ENCODE measurements at regions not wholly inside any gene's neighbourhood (a gene's known extent, or its start where the extent isn't known, plus 50 kb on each side); places are given as distances from the start of the nearest gene placed in this dataset.

DNA sequence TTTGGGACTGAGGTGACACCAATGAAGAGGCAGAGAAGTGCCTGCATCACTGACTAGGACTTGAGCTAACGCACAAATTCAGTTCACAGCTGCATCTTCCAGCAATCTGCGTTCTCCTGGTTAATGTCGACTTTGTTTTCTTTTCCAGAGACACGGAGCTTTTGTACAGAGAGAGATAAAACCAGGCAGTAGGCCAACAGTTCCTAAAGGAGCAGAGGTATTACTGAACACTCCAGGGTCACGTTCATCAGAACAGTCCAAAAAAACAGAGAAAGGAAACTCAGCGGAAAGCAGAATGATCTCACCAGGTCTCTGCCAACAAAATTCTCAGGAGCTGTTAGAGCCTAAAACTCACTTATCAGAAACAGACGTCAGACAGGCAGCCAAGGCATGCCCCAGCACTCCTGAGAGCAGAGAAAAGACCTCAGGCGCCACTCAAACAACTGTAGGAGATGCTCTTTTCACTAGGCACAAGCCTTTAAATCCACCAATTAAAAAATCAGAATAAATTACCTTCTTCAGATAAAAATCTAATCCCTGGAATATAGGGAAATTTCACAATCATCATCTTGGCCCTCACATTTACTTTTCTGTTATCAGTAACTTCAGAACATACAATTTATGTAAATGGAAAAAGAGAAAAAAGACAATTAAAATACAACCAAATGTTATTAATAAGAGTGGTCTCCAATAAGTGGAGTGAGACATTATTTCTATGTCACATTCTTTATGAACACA lies 95.9 kb upstream of the SPTBN1 start:
- H3K27ac ChIP-seq, result no peak overlapping the region
- ChIA-PET CTCF (interaction anchor here (0.6 kb wide), 1 partner anchor 180 kb away, joined by 4 read pairs; no protein-coding TSS in a partner anchor), POLR2A (ENCODE audit: low non-redundant PET) (no interaction called here)
- DNase-seq (ENCODE audit: low spot score), result no peak
- TF ChIP-seq, protein P1, sequence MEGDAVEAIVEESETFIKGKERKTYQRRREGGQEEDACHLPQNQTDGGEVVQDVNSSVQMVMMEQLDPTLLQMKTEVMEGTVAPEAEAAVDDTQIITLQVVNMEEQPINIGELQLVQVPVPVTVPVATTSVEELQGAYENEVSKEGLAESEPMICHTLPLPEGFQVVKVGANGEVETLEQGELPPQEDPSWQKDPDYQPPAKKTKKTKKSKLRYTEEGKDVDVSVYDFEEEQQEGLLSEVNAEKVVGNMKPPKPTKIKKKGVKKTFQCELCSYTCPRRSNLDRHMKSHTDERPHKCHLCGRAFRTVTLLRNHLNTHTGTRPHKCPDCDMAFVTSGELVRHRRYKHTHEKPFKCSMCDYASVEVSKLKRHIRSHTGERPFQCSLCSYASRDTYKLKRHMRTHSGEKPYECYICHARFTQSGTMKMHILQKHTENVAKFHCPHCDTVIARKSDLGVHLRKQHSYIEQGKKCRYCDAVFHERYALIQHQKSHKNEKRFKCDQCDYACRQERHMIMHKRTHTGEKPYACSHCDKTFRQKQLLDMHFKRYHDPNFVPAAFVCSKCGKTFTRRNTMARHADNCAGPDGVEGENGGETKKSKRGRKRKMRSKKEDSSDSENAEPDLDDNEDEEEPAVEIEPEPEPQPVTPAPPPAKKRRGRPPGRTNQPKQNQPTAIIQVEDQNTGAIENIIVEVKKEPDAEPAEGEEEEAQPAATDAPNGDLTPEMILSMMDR (conservative IDR thresholded peaks at IDR 0.05; ENCODE audit: low read depth), result no peak

DNA sequence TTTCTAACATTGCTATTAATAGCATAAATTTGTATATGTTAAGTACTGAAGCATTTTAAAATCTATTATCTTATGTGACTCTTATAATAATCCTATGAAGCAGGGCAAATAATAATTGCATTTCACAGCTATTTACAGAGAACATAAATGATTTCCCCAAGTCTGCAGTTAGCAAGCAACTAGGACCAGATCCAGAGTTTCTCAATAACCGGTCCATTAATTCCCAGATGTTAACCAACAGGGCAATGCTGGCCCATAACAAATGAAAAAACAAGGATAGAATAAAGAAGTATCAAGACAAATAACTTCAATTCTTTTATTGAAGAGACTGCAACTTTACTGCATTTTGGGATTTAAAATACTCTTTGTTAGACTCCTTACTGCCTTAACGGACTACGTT lies 91.7 kb upstream of the SPTBN1 start:
- TF ChIP-seq, protein P1 (conservative IDR thresholded peaks at IDR 0.05; ENCODE audit: low read depth), result no peak
- CTCF ChIA-PET, result no interaction called here
- DNase-seq (ENCODE audit: low spot score), result no peak
- no peak overlapping the region for H3K27ac ChIP-seq
- POLR2A ChIA-PET (ENCODE audit: low non-redundant PET), result no interaction called here

DNA sequence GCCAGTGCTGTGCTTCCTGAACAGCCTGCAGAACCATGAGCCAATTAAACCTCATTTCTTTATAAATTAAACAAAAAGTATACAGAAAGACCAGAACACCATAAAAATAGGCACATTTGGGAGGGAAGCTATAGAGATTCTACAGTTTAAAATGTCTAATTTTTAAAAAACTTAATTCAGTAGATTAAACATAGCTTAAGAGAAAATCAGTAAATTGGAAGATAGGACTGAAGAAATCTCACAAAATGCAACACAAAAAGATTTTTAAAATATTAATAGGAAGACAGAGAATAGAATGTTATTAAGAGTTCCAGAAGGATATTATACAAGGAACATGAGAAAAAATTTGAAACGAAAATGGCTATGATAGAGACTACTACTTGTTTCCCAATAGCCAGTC lies 90.5 kb upstream of the SPTBN1 start:
- TF ChIP-seq, protein P1 (conservative IDR thresholded peaks at IDR 0.05; ENCODE audit: low read depth), result no peak
- no peak for DNase-seq (ENCODE audit: low spot score)
- CTCF ChIA-PET, result no interaction called here
- POLR2A ChIA-PET (ENCODE audit: low non-redundant PET), result no interaction called here
- no peak overlapping the region for H3K27ac ChIP-seq

DNA sequence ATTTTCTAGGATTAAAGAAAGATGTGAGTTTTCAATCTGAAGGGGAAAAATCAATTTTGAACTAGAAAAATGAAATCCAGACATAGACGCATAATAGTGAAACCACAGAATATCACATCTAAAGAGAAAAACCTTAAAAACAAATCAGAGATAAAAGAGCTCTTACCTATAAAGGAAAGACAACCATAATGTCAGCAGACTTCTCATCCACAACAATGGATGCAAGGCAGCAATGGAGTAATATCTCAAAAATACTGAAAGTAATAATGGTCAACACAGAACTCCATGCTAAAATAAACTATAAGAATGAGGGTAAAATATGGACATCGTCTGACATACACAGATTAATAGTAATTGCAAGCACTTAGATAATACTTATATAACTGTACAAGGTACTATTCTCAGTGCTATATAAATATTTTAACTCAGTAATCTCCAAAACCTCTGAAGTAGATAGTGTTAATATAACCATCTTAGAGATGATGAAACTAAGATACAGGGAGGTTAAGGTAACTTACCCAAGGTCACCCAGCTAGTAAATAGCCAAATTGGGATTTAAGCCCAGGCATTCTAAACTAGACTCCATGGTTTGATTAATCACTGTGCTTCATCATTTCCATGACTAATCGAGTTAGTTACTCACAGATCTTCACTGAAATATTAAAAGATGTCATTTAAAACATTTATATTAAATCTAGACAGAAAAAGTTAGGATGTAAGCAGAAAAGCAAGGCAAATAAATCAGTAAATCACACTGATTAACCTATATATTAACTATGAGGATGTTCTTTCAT lies 89.4 kb upstream of the SPTBN1 start:
- DNase-seq (ENCODE audit: low spot score), result no peak
- ChIA-PET POLR2A (ENCODE audit: low non-redundant PET) (no interaction called here), CTCF (interaction anchor here (0.6 kb wide), 1 partner anchor 9 kb away, joined by 6 read pairs; no protein-coding TSS in a partner anchor)
- TF ChIP-seq, protein P1 (conservative IDR thresholded peaks at IDR 0.05; ENCODE audit: low read depth), result no peak
- no peak overlapping the region for H3K27ac ChIP-seq

DNA sequence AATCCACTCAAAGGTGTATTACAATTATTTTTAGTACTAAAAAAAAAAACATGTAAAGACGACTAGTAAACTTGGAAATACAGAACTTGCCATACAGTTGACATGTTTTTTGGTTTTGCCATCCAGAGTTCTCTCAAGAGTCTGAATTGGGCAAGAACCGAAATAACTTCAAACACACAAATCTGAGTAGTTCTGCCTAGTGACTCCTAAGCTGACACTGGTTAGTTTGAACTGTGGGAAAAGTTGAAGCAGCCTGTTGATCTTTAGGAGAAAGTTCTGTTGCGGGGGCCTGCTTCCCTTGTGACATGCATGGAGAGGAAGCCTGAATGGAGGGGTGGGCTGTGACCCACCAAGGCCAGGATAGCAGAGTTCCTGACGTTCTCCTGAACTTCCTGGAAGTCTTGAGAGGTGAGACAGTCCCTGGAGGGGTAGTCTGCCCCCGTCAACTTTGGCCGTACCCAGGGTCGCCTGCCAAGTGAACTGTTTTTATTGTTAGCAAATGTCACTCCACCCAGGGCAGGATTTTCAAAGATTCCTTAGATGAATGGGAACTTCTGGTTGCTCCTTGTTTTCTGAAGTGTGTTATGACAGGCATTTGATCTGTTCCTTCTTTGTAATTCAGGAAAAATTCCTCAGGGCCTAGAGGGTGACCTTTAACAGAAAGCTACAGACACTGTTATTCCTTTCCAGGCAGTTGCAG lies 85.6 kb upstream of the SPTBN1 start:
- DNase-seq (ENCODE audit: low spot score), result no peak

More for the DNA sequence above, 85.6 kb upstream of the SPTBN1 start:
- no peak overlapping the region for H3K27ac ChIP-seq
- TF ChIP-seq, protein P1 (conservative IDR thresholded peaks at IDR 0.05; ENCODE audit: low read depth), result no peak
- POLR2A ChIA-PET (ENCODE audit: low non-redundant PET), result no interaction called here
- CTCF ChIA-PET, result no interaction called here

All from RWPE1 (cell line).